ENCODE measurements at regions not wholly inside any gene's neighbourhood (a gene's known extent, or its start where the extent isn't known, plus 50 kb on each side); places are given as distances from the start of the nearest gene placed in this dataset.
"Not testable (repeated sequence)": the region's sequence is repeated elsewhere in the genome, so short reads cannot be mapped to it uniquely, and the experiment has no call there.

DNA sequence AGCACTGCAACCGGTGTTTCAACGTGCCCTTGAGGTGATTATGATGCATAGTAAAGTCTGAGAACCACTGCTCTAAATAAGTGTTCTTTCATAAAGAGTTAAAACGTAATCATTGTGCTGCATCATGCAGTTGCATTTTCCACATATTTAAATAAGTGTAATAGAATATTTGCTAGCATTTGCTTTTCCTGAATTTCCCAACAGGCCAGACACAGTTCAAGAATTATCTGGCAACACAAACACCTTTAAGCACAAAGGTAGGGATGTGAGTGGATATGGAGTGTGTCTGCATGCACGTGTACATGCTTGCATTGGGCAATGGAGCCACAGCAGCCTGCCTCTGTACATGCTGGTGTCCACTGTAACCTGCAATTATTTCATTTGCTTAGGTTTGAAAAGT is 193.6 kb upstream of the PIK3R1 start:
- TF ChIP-seq, protein P1, sequence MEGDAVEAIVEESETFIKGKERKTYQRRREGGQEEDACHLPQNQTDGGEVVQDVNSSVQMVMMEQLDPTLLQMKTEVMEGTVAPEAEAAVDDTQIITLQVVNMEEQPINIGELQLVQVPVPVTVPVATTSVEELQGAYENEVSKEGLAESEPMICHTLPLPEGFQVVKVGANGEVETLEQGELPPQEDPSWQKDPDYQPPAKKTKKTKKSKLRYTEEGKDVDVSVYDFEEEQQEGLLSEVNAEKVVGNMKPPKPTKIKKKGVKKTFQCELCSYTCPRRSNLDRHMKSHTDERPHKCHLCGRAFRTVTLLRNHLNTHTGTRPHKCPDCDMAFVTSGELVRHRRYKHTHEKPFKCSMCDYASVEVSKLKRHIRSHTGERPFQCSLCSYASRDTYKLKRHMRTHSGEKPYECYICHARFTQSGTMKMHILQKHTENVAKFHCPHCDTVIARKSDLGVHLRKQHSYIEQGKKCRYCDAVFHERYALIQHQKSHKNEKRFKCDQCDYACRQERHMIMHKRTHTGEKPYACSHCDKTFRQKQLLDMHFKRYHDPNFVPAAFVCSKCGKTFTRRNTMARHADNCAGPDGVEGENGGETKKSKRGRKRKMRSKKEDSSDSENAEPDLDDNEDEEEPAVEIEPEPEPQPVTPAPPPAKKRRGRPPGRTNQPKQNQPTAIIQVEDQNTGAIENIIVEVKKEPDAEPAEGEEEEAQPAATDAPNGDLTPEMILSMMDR (optimal IDR thresholded peaks at IDR 0.05 in 1 of 3, IDR thresholded peaks at IDR 0.05 in 1 of 3, conservative IDR thresholded peaks at IDR 0.05 in 1 of 3; ENCODE audit: extremely low read depth in 1 of 3, insufficient read depth in 2 of 3, low read length in 3 of 3): no peak
- TF ChIP-seq EZH2 (IDR thresholded peaks at IDR 0.05; ENCODE audit: low read length): no peak
- FAIRE-seq: no peak
- no peak overlapping the region for H3K27ac ChIP-seq (ENCODE audit: control insufficient read depth, insufficient read depth, low read length)
- no peak overlapping the region for H3K4me2 ChIP-seq (ENCODE audit: control insufficient read depth, extremely low read depth, insufficient read depth, low read depth, low read length)
- DNase-seq (ENCODE audit: low read depth, low spot score): no peak
- no peaks in the 10 kb centered on the region for H3K79me2 ChIP-seq (ENCODE audit: control insufficient read depth, insufficient read depth, low read length)
- H3K9me3 ChIP-seq (ENCODE audit: control insufficient read depth, low read depth, low read length): no peaks in the 10 kb centered on the region
- H3K9me1 ChIP-seq (ENCODE audit: control insufficient read depth, extremely low read depth, insufficient read depth, low read length): no peaks in the 10 kb centered on the region
- no peaks in the 10 kb centered on the region for H4K20me1 ChIP-seq (ENCODE audit: control insufficient read depth, extremely low read depth, insufficient read depth, low read length)
- H2AFZ ChIP-seq (ENCODE audit: control insufficient read depth, low read length): no peak overlapping the region
- H3K9ac ChIP-seq (ENCODE audit: control insufficient read depth, extremely low read depth, insufficient read depth, low read length): no peak overlapping the region
- no peaks in the 10 kb centered on the region for H3K27me3 ChIP-seq (ENCODE audit: control insufficient read depth, extremely low read depth, insufficient read depth, low read length)
- H3K4me3 ChIP-seq (ENCODE audit: control insufficient read depth in 2 of 3, extremely low read depth in 1 of 3, insufficient read depth in 2 of 3, low read depth in 1 of 3, low read length in 3 of 3): no peak overlapping the region
- H3K4me1 ChIP-seq (ENCODE audit: control insufficient read depth, extremely low read depth, insufficient read depth, low read length): no peaks in the 10 kb centered on the region
- H3K36me3 ChIP-seq (ENCODE audit: control insufficient read depth in 2 of 2, extremely low read depth in 1 of 2, insufficient read depth in 2 of 2, low read length in 2 of 2): no peaks in the 10 kb centered on the region
- dilution Hi-C loops (cut with MboI; ENCODE audit: extremely low pct_ligation_motif_present, low sequenced_read_pairs): no loop called here

DNA sequence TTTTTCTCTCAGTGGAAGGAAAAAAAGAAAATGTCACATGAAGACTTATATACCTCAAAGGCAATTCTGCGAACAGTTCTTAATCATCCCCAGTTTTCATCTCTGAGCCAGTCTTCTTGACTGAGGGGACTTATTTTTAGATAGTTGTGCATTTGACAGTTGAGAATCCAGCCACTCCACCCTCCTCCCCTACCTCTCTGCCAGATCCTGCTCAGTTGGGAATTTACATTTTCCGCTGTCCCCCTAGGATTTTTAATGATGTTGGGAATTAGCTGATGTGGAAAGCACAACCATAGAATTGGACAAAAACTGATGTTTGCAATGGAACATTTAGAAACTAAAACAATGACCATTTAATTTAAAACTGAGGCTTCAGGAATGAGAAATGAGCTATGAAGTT is 194.3 kb upstream of the PIK3R1 start:
- Histone ChIP-seq H3K79me2 (ENCODE audit: control insufficient read depth, insufficient read depth, low read length) (no peaks in the 10 kb centered on the region), H4K20me1 (ENCODE audit: control insufficient read depth, extremely low read depth, insufficient read depth, low read length) (no peaks in the 10 kb centered on the region), H2AFZ (ENCODE audit: control insufficient read depth, low read length) (no peak overlapping the region), H3K36me3 (ENCODE audit: control insufficient read depth in 2 of 2, extremely low read depth in 1 of 2, insufficient read depth in 2 of 2, low read length in 2 of 2) (no peaks in the 10 kb centered on the region), H3K4me3 (ENCODE audit: control insufficient read depth in 2 of 3, extremely low read depth in 1 of 3, insufficient read depth in 2 of 3, low read depth in 1 of 3, low read length in 3 of 3) (no peak overlapping the region), H3K4me2 (ENCODE audit: control insufficient read depth, extremely low read depth, insufficient read depth, low read depth, low read length) (no peak overlapping the region), H3K27ac (ENCODE audit: control insufficient read depth, insufficient read depth, low read length) (no peak overlapping the region), H3K9me1 (ENCODE audit: control insufficient read depth, extremely low read depth, insufficient read depth, low read length) (no peaks in the 10 kb centered on the region), H3K4me1 (ENCODE audit: control insufficient read depth, extremely low read depth, insufficient read depth, low read length) (no peaks in the 10 kb centered on the region), H3K9ac (ENCODE audit: control insufficient read depth, extremely low read depth, insufficient read depth, low read length) (no peak overlapping the region), H3K27me3 (ENCODE audit: control insufficient read depth, extremely low read depth, insufficient read depth, low read length) (no peaks in the 10 kb centered on the region), H3K9me3 (ENCODE audit: control insufficient read depth, low read depth, low read length) (no peaks in the 10 kb centered on the region)
- DNase-seq (ENCODE audit: low read depth, low spot score) (no peak), FAIRE-seq (no peak)
- dilution Hi-C loops (cut with MboI; ENCODE audit: extremely low pct_ligation_motif_present, low sequenced_read_pairs): no loop called here
- TF ChIP-seq EZH2 (IDR thresholded peaks at IDR 0.05; ENCODE audit: low read length): no peak
- TF ChIP-seq, protein P1 (optimal IDR thresholded peaks at IDR 0.05 in 1 of 3, IDR thresholded peaks at IDR 0.05 in 1 of 3, conservative IDR thresholded peaks at IDR 0.05 in 1 of 3; ENCODE audit: extremely low read depth in 1 of 3, insufficient read depth in 2 of 3, low read length in 3 of 3): no peak

DNA sequence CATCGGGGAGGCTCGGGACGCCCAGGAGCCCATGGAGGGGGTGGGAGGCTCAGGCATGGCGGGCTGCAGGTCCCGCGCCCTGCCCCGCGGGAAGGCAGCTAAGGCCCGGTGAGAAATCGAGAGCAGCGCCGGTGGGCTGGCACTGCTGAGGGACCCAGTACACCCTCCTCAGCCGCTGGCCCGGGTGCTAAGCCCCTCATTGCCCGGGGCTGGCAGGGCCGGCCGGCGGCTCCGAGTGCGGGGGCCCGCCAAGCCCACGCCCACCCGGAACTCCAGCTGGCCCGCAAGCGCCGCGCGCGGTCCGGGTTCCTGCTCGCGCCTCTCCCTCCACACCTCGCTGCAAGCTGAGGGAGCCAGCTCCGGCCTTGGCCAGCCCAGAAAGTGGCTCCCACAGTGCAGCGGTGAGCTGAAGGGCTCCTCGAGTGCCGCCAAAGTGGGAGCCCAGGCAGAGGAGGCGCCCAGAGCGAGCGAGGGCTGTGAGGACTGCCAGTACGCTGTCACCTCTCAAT is 195.0 kb upstream of the PIK3R1 start:
- H3K4me3 ChIP-seq (ENCODE audit: control insufficient read depth in 2 of 3, extremely low read depth in 1 of 3, insufficient read depth in 2 of 3, low read depth in 1 of 3, low read length in 3 of 3); DNase-seq (ENCODE audit: low read depth, low spot score); H3K36me3 ChIP-seq (ENCODE audit: control insufficient read depth in 2 of 2, extremely low read depth in 1 of 2, insufficient read depth in 2 of 2, low read length in 2 of 2); H3K9me3 ChIP-seq (ENCODE audit: control insufficient read depth, low read depth, low read length); H4K20me1 ChIP-seq (ENCODE audit: control insufficient read depth, extremely low read depth, insufficient read depth, low read length); FAIRE-seq; H3K27me3 ChIP-seq (ENCODE audit: control insufficient read depth, extremely low read depth, insufficient read depth, low read length); H3K27ac ChIP-seq (ENCODE audit: control insufficient read depth, insufficient read depth, low read length); dilution Hi-C loops (cut with MboI; ENCODE audit: extremely low pct_ligation_motif_present, low sequenced_read_pairs); H3K4me1 ChIP-seq (ENCODE audit: control insufficient read depth, extremely low read depth, insufficient read depth, low read length); H3K4me2 ChIP-seq (ENCODE audit: control insufficient read depth, extremely low read depth, insufficient read depth, low read depth, low read length); H2AFZ ChIP-seq (ENCODE audit: control insufficient read depth, low read length); H3K79me2 ChIP-seq (ENCODE audit: control insufficient read depth, insufficient read depth, low read length); H3K9ac ChIP-seq (ENCODE audit: control insufficient read depth, extremely low read depth, insufficient read depth, low read length); H3K9me1 ChIP-seq (ENCODE audit: control insufficient read depth, extremely low read depth, insufficient read depth, low read length): not testable (repeated sequence)
